ENCODE measurements at regions not wholly inside any gene's neighbourhood (a gene's known extent, or its start where the extent isn't known, plus 50 kb on each side); places are given as distances from the start of the nearest gene placed in this dataset.

DNA sequence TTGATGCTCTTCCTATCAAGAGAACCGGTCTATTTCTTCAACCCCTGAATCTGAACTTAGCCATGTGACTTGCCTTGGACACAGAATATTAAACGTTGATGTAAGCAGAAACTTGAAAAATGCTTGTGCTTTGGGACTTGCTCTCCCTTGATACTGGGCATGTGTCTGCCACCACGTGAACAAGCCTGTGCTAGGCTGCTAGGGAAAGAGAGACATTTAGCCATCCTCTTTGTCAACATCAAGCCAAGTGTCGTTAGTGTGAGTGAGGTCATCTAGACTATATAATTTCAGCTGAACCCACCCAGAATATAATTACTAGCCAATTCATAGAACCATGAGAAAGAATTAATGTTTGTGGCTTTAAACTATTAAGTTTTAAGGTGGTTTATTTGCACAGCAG is 98.2 kb upstream of the TRHDE start:
- TF ChIP-seq HDGF (IDR thresholded peaks at IDR 0.05; ENCODE audit: borderline replicate concordance): no peak
- TF ChIP-seq L3MBTL2 (conservative IDR thresholded peaks at IDR 0.05): no peak
- TF ChIP-seq SP1 (IDR thresholded peaks at IDR 0.05): no peak
- no peak for TF ChIP-seq ELF4 (IDR thresholded peaks at IDR 0.05)
- TF ChIP-seq, protein P1, sequence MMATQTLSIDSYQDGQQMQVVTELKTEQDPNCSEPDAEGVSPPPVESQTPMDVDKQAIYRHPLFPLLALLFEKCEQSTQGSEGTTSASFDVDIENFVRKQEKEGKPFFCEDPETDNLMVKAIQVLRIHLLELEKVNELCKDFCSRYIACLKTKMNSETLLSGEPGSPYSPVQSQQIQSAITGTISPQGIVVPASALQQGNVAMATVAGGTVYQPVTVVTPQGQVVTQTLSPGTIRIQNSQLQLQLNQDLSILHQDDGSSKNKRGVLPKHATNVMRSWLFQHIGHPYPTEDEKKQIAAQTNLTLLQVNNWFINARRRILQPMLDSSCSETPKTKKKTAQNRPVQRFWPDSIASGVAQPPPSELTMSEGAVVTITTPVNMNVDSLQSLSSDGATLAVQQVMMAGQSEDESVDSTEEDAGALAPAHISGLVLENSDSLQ (IDR thresholded peaks at IDR 0.05): no peak
- TF ChIP-seq FOXA1 (IDR thresholded peaks at IDR 0.05): no peak
- TF ChIP-seq TARDBP (IDR thresholded peaks at IDR 0.05): no peak
- no peak for TF ChIP-seq SUZ12 (IDR thresholded peaks at IDR 0.05)

Measured in HEK293T (cell line).